Caco-2 (cell line): ENCODE measurements at regions not wholly inside any gene's neighbourhood (a gene's known extent, or its start where the extent isn't known, plus 50 kb on each side); places are given as distances from the start of the nearest gene placed in this dataset.

Experiments used
- BruUV-seq: library from RNA; stranded (reverse); fragments of 400-500 nt; replicated peaks from 2 replicates; lab custom pipeline; 2021; lab: Mats Ljungman, UMichigan
- CTCF ChIA-PET: fragments of 300-600 bp; sonication (Branson Sonifier 250); formaldehyde crosslinking; loops from one replicate; lab custom pipeline; 2022; ENCODE audit warnings: antibody characterized with exemption; lab: Charles Lee
- POLR2A ChIA-PET: fragments of 300-600 bp; sonication (Branson Sonifier 250); formaldehyde crosslinking; loops from one replicate; lab custom pipeline; 2022; ENCODE audit warnings: antibody characterized with exemption; lab: Charles Lee
- DNase-seq, 2 experiments: peaks; one replicate each; pipeline versions ENCODE4 v3.0.0 to v3.0.0-alpha.2; 2020 to 2022
- H3K27me3 ChIP-seq: replicated peaks from 2 replicates; pipeline ENCODE4 v1.6.0; 2011; ENCODE audit warnings: low read length; ENCODE audit not compliant: control insufficient read depth, insufficient read depth
- H3K36me3 ChIP-seq: 2 replicates; pipeline ENCODE4 v1.5.1; 2011; ENCODE audit warnings: low read length; ENCODE audit not compliant: control insufficient read depth, insufficient read depth
- H3K4me1 ChIP-seq: fragments of 250-450 bp; sonication (Bioruptor Pico); 2 replicates; pipeline ENCODE4 v1.5.1; 2020; ENCODE audit warnings: mild to moderate bottlenecking
- H3K4me3 ChIP-seq: 2 replicates; pipeline ENCODE4 v1.5.1; 2011; ENCODE audit warnings: low read depth, mild to moderate bottlenecking, control low read depth, low read length
- H3K9me3 ChIP-seq: fragments of 250-450 bp; sonication (Bioruptor Pico); 2 replicates; pipeline ENCODE4 v1.5.1; 2020; ENCODE audit warnings: mild to moderate bottlenecking, moderate library complexity
- H3K27ac Mint-ChIP-seq: one replicate; pipeline ENCODE4 v1.8.0; 2022; ENCODE audit warnings: mixed read lengths; ENCODE audit not compliant: unreplicated experiment
- H3K27me3 Mint-ChIP-seq: one replicate; pipeline ENCODE4 v1.8.0; 2022; ENCODE audit warnings: mixed read lengths; ENCODE audit not compliant: insufficient read depth, unreplicated experiment
- H3K36me3 Mint-ChIP-seq: one replicate; pipeline ENCODE4 v1.8.0; 2022; ENCODE audit warnings: mild to moderate bottlenecking, mixed read lengths; ENCODE audit not compliant: insufficient read depth, unreplicated experiment
- H3K4me1 Mint-ChIP-seq: one replicate; pipeline ENCODE4 v1.8.0; 2022; ENCODE audit warnings: low read depth, mixed read lengths; ENCODE audit not compliant: unreplicated experiment
- H3K4me3 Mint-ChIP-seq: one replicate; pipeline ENCODE4 v1.8.0; 2022; ENCODE audit warnings: mild to moderate bottlenecking, moderate library complexity, mixed read lengths; ENCODE audit not compliant: unreplicated experiment
- H3K9me3 Mint-ChIP-seq: one replicate; pipeline ENCODE4 v1.8.0; 2022; ENCODE audit warnings: mixed read lengths; ENCODE audit not compliant: unreplicated experiment
- CTCF ChIP-seq, 2 experiments: fragments of 200-600 bp in 1 of 2; IDR thresholded peaks; 1 replicate in 1 of 2; 2 replicates in 1 of 2; pipeline versions ENCODE4 v1.5.1 to v1.8.0; 2011 to 2022; ENCODE audit warnings: antibody characterized with exemption in 1 of 2, control low read depth in 1 of 2, inconsistent platforms in 1 of 2, low read depth in 1 of 2, low read length in 1 of 2, mild to moderate bottlenecking in 1 of 2, moderate library complexity in 1 of 2; ENCODE audit not compliant: insufficient read depth in 1 of 2, severe bottlenecking in 1 of 2, unreplicated experiment in 1 of 2
- intact Hi-C: fragments of 100-400 bp; cut with micrococcal nuclease; formaldehyde crosslinking; loops from one replicate; pipeline ENCODE4 v1.10.0; 2022; ENCODE audit not compliant: unreplicated experiment

- H3K4me1 Mint-ChIP-seq, result no peaks in the 10 kb centered on the region
- H3K27ac Mint-ChIP-seq, result no peak overlapping the region
- H3K36me3 ChIP-seq, result no peaks in the 10 kb centered on the region
- POLR2A ChIA-PET, result no interaction called here
- H3K4me1 ChIP-seq, result no peaks in the 10 kb centered on the region
- no peaks in the 10 kb centered on the region for H3K36me3 Mint-ChIP-seq
- no peaks in the 10 kb centered on the region for H3K9me3 ChIP-seq
- intact Hi-C loops, result no loop called here
- TF ChIP-seq CTCF (IDR thresholded peaks at IDR 0.05; ENCODE audit: insufficient read depth in 1 of 2, low read depth in 1 of 2, low read length in 1 of 2, severe bottlenecking in 1 of 2, unreplicated experiment in 1 of 2), result no peak
- CTCF ChIA-PET, result no interaction called here
- no peaks in the 10 kb centered on the region for H3K27me3 ChIP-seq
- no peak for DNase-seq
- no peaks in the 10 kb centered on the region for H3K9me3 Mint-ChIP-seq
- H3K4me3 Mint-ChIP-seq, result no peak overlapping the region
- BruUV-seq, result no TSS peak
- H3K27me3 Mint-ChIP-seq, result peaks cover 8% of the 10 kb centered on the region
- no peak overlapping the region for H3K4me3 ChIP-seq
Observed at GRCh38 chr9:78592811-78593210, 295.9 kb downstream of the PSAT1 start.

- Mint-ChIP-seq H3K27me3 (peaks cover 8% of the 10 kb centered on the region), H3K4me1 (no peaks in the 10 kb centered on the region), H3K4me3 (no peak overlapping the region), H3K27ac (no peak overlapping the region), H3K36me3 (no peaks in the 10 kb centered on the region), H3K9me3 (no peaks in the 10 kb centered on the region)
- H3K4me3 ChIP-seq, result no peak overlapping the region
- H3K27me3 ChIP-seq, result no peaks in the 10 kb centered on the region
- no peaks in the 10 kb centered on the region for H3K9me3 ChIP-seq
- H3K4me1 ChIP-seq, result no peaks in the 10 kb centered on the region
- DNase-seq, result no peak
- intact Hi-C loops, result no loop called here
- no TSS peak for BruUV-seq
- TF ChIP-seq CTCF (IDR thresholded peaks at IDR 0.05; ENCODE audit: insufficient read depth in 1 of 2, low read depth in 1 of 2, low read length in 1 of 2, severe bottlenecking in 1 of 2, unreplicated experiment in 1 of 2), result no peak
- ChIA-PET CTCF (no interaction called here), POLR2A (no interaction called here)
- no peaks in the 10 kb centered on the region for H3K36me3 ChIP-seq
Observed at GRCh38 chr9:78595200-78595945, 298.4 kb downstream of the PSAT1 start.

- no peaks in the 10 kb centered on the region for H3K36me3 ChIP-seq
- intact Hi-C loops, result no loop called here
- CTCF ChIA-PET, result no interaction called here
- Mint-ChIP-seq H3K27ac (no peak overlapping the region), H3K36me3 (no peaks in the 10 kb centered on the region), H3K4me1 (no peaks in the 10 kb centered on the region), H3K27me3 (peaks cover 8% of the 10 kb centered on the region), H3K9me3 (no peaks in the 10 kb centered on the region), H3K4me3 (no peak overlapping the region)
- BruUV-seq, result no TSS peak
- no peak for DNase-seq
- H3K4me1 ChIP-seq, result no peaks in the 10 kb centered on the region
- POLR2A ChIA-PET, result no interaction called here
- H3K9me3 ChIP-seq, result no peaks in the 10 kb centered on the region
- no peaks in the 10 kb centered on the region for H3K27me3 ChIP-seq
- no peak overlapping the region for H3K4me3 ChIP-seq
- TF ChIP-seq CTCF (IDR thresholded peaks at IDR 0.05; ENCODE audit: insufficient read depth in 1 of 2, low read depth in 1 of 2, low read length in 1 of 2, severe bottlenecking in 1 of 2, unreplicated experiment in 1 of 2), result no peak
Observed at GRCh38 chr9:78596346-78596745, 299.4 kb downstream of the PSAT1 start.
